ENCODE measurements at regions not wholly inside any gene's neighbourhood (a gene's known extent, or its start where the extent isn't known, plus 50 kb on each side); places are given as distances from the start of the nearest gene placed in this dataset.
A peak's percentile ranks its signal among the peaks of the same experiment; 100 is the strongest.
"Not testable (repeated sequence)": the region's sequence is repeated elsewhere in the genome, so short reads cannot be mapped to it uniquely, and the experiment has no call there.

- DNase-seq (ENCODE audit: low read depth): not testable (repeated sequence)
These were observed 53.4 kb downstream of the AHSP start for GRCh38 chr16:31581065-31581464.

GRCh38 chr16:31601737-31602384, 74.2 kb downstream of the AHSP start:
- not testable (repeated sequence) for DNase-seq (ENCODE audit: low read depth)

GRCh38 chr16:31618130-31618529, 90.4 kb downstream of the AHSP start:
- no peak for DNase-seq (ENCODE audit: low read depth)

- no peak for DNase-seq (ENCODE audit: low read depth)
These were observed 108.7 kb downstream of the AHSP start for GRCh38 chr16:31636433-31636832.

GRCh38 chr16:31641279-31641678, 113.6 kb downstream of the AHSP start:
- no peak for DNase-seq (ENCODE audit: low read depth)

GRCh38 chr16:31655674-31656073, 128.0 kb downstream of the AHSP start:
- not testable (repeated sequence) for DNase-seq (ENCODE audit: low read depth)

GRCh38 chr16:31664683-31665482, 137.2 kb downstream of the AHSP start:
- no peak for DNase-seq (ENCODE audit: low read depth)

- no peak for DNase-seq (ENCODE audit: low read depth)
These were observed 147.0 kb downstream of the AHSP start for GRCh38 chr16:31674686-31675085.

GRCh38 chr16:31676731-31677130, 149.0 kb downstream of the AHSP start:
- no peak for DNase-seq (ENCODE audit: low read depth)

GRCh38 chr16:31678649-31679325, 151.1 kb downstream of the AHSP start:
- no peak for DNase-seq (ENCODE audit: low read depth)

GRCh38 chr16:31689331-31689730, 161.6 kb downstream of the AHSP start:
- DNase-seq (ENCODE audit: low read depth): not testable (repeated sequence)

GRCh38 chr16:31692338-31692737, 164.6 kb downstream of the AHSP start:
- DNase-seq (ENCODE audit: low read depth): not testable (repeated sequence)

GRCh38 chr16:31693733-31694132, 166.0 kb downstream of the AHSP start:
- no peak for DNase-seq (ENCODE audit: low read depth)

GRCh38 chr16:31694461-31694860, 166.8 kb downstream of the AHSP start:
- DNase-seq (ENCODE audit: low read depth): no peak

- no peak for DNase-seq (ENCODE audit: low read depth)
These were observed 168.0 kb downstream of the AHSP start for GRCh38 chr16:31695667-31696066.

GRCh38 chr16:31696968-31697743, 169.5 kb downstream of the AHSP start:
- no peak for DNase-seq (ENCODE audit: low read depth)

- DNase-seq (ENCODE audit: low read depth): no peak
These were observed 170.0 kb downstream of the AHSP start for GRCh38 chr16:31697744-31698125.

GRCh38 chr16:31698901-31699300, 171.2 kb downstream of the AHSP start:
- no peak for DNase-seq (ENCODE audit: low read depth)

- DNase-seq (ENCODE audit: low read depth): no peak
These were observed 171.9 kb downstream of the AHSP start for GRCh38 chr16:31699601-31700000.

GRCh38 chr16:31700200-31700529, 172.5 kb downstream of the AHSP start:
- DNase-seq (ENCODE audit: low read depth): no peak

- peak; percentile 80 for DNase-seq (ENCODE audit: low read depth)
These were observed 172.8 kb upstream of the ZNF267 start for GRCh38 chr16:31700530-31701388.
